GM19397 (cell line): ENCODE measurements at regions not wholly inside any gene's neighbourhood (a gene's known extent, or its start where the extent isn't known, plus 50 kb on each side); places are given as distances from the start of the nearest gene placed in this dataset.

ENCODE experiments used
- ATAC-seq: cut with Tn5 transposase; IDR thresholded peaks from one replicate; pipeline ENCODE4 v1.9.1; 2021; ENCODE audit warnings: mild to moderate bottlenecking, moderate library complexity; ENCODE audit not compliant: unreplicated experiment

- no peak for ATAC-seq
Measured at GRCh38 chr12:4223273-4223845, 50.2 kb upstream of the CCND2 start.

GRCh38 chr12:4221258-4221620 lies 52.3 kb upstream of the CCND2 start:
- ATAC-seq: no peak

DNA sequence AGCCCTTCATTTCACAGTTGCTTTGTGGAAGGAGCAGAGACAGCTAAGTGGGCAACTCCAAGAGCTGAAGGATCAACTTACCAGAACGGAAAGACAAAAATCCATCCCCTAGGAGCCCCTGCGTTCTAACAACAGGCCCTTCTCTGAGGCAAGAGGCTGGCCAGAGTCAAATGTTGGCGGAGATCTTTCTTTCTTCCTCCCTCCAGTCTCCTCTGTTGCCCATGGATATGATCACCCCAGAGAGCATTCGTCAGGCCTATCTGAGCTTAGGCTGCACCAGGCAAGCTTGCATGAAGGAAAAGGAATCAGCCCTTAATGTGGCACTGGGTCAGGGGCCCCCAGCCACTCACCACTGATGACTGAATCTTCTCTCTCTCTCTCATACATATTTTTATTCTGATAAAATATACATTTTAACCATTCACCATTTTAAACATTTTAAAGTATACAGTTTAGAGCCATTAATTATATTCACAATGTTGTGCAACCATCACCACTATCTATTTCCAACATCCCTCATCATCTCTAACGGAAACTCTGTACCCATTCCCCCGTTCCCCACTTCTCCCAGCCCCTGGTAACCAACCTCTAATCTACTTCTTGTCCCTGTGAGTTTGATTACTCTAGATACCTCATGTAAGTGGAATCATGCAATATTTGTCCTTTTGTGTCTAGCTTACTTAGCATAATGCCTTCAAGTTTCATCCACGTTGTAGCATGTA lies 52.9 kb upstream of the CCND2 start:
- no peak for ATAC-seq

DNA sequence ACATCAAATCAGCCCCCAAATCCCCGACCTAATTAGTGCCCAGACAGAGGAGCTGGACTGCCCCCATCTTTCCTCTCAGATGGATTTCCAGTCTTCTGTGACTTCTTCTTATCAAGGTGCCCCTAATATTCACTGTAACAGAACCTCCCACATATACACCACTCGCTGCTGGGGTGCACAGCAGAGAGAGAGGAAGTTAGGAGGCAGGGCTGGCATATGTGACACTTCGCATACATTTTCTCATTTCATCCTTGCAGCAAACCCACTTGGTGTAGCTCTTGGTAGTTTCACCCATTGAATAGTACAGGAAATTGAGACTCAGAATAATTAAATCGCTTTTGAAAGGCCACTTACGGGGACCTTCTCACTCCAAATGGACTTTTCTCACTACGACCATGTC lies 56.5 kb upstream of the CCND2 start:
- ATAC-seq: no peak

GRCh38 chr12:4216187-4216927 lies 57.2 kb upstream of the CCND2 start:
- ATAC-seq: no peak

DNA sequence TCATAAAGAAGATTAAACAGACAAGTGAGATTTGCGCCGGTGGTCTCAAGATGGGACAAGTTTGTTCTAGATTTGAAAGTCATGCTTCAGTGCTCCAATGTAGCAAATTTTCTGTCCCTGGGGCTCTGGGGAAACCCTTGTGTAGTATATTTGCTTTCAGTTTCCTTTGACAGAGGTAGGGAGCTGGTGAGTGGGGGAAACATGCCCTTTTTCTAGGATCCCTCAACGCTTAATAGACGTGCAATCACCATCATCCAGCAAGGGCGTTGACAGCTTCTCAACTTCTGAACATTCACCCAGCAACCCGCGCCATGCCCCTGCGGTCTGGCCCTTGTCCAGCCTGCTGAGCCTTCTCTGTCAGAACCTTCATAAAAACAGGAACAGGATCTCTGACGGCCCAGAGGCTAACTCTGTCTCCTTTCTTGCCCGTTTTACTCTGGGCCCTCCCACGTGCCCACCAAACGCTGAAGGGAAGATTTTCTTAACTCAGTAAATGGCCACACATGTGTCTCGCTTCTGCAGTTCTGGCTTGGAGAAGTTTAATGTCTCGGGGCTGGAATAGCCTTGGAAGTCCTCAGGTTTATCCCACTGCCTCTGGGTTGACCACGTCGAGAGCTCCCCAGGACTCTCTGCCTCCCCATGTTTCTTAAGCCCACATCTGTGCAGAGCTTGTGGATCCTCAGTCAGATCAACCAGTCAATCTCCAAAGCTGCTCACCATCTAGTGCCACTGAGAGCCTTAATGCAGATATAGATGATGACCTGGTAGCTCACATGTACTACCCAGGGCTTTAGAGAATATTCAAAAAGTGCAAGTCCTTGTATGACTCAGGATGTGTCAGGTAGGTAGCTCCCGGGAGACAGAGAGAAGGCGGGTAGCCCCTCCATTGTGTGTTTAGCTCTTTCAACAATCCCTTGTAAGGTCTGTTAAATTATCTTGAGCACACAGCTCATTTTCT lies 58.1 kb upstream of the CCND2 start:
- ATAC-seq: peak; percentile 58

DNA sequence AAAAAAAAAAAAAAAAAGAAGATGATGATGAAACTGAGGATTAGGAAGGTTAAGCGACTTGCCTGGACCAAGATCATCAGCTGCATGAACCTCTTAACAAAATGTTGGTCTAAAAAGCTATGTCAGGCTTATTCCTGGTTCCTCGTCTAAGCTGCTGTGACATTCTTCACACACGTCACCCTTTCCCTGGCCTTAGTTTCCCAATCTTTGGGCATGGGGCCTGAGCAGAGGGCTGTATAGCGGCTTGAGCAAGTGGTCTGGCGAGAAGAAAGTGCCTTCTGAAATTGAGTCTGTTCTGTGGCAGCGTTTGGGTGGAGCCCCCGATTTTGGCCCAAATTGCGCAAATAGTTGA lies 58.7 kb upstream of the CCND2 start:
- no peak for ATAC-seq

- no peak for ATAC-seq
Measured at GRCh38 chr12:4213471-4213870, 60.1 kb upstream of the CCND2 start.

DNA sequence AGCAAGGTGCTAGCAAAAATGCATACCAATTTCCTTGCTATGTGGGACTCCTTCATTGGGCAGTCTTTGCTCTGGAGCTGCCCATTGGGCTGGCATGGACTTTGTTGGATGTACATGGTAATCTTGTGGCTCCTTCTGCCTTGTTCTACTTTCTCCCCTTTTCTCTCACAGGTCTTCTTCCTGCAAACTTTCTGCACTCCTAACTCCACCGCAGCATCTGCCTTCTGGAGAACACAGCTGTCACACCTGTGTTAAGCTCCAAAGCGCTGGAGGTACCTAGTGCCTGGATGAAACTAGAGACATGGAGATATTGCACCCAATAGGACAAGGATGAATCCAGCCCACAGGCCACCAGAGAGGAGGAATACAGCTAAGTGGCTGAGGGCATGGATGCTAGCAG lies 60.7 kb upstream of the CCND2 start:
- no peak for ATAC-seq

DNA sequence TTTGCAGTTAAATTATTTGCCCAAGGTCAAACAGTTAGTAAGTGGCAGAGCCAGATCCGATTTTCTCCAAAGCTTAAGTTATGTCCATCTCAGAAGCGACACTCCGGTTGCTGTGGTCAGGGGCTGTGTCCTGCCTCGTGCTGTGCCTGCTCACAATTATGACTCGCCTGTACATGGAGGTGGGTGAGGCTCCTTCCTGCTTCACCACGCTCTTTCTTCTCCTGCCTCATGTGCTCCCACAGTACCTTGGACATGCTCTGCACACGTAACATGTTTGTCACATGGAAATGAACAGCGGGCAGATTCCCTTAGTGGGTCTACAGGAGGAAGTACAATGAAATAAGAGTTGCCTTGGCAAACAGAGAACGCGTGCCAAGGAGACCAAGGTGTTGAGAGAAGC lies 62.2 kb upstream of the CCND2 start:
- no peak for ATAC-seq

- no peak for ATAC-seq
Measured at GRCh38 chr12:4210183-4210582, 63.4 kb upstream of the CCND2 start.

DNA sequence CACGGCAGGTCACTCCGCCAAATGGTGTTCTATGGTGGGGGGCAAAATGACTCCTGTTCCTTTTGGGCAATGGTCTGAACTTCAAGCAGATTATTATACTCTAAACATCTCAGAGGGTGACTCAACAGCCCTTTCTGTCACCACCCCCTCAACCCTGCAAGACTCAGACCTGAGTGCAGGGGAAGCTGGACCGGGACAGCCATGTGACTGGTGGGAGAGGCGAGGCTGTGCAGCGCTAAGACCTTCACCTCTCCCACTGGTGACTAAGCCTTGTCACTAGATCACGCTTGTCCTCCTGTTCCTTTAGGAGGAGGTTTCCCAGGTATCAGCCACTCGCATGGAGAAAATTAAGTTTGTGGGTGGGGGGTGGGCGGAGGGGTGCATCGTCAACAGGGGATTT lies 67.1 kb upstream of the CCND2 start:
- no peak for ATAC-seq

DNA sequence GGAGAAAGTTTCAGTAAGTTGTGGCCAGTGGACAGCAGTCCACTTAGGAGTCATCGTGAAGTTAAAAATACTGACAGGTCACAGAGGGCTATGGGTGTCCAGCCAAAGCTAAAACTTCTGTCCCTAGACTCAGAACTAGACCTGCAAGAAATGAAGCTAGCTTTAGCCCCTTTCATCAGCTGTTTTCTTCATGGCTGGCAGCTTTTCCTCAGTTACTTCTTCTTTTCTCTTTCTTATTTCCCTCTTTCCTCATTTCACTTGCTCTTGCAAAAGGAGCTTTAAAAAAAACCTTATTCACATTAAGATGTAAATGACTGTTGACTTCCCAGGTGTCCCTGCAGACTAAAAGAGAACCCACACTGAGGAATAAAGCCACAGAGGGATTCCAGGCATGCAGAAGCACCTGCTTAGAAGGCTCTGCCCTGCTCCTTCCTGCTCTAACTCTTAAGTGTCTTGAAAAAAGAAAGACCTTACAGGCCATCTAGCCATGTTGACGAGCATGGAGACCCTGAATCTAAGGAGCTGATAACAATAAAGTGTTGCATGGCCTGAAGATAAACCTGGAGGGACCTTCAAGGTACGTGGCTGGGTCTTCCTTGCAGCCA lies 69.7 kb upstream of the CCND2 start:
- ATAC-seq: no peak

DNA sequence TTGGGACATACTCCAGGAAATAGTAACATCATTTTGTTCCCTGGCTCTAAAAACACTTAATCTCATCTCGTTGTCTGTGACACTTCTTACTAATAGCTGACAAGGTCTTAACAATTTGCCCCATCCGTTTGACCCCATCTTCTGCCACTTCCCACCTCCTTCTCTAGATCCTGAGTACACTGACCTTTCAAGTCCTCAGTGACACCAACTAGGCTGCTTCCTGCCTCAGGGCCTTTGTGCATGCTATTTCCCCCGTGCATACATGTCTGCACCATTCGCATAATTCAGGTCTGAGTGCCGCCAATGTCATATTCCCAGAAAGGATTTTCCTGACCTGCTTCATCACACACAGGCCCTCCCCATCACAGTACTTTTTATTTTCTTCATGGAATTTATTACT lies 70.6 kb upstream of the CCND2 start:
- no peak for ATAC-seq

DNA sequence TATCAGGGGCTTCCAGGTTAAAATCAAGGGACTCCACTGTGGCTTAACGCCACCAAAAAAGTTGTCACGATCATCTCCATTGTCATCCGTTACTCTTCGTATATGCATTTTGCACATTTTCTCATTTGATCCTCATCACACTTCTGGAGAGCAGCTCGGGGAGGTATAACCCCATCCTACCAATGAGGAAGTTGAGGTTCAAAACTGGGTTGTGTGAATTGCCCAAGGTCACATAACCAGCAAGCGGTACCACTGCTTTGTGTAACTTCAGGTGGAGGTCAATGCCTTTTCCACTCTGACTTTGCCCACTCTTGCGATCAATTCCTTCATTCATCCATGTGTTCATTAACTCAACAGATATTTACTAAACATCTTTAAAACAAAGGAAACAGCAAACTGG lies 71.1 kb upstream of the CCND2 start:
- no peak for ATAC-seq

DNA sequence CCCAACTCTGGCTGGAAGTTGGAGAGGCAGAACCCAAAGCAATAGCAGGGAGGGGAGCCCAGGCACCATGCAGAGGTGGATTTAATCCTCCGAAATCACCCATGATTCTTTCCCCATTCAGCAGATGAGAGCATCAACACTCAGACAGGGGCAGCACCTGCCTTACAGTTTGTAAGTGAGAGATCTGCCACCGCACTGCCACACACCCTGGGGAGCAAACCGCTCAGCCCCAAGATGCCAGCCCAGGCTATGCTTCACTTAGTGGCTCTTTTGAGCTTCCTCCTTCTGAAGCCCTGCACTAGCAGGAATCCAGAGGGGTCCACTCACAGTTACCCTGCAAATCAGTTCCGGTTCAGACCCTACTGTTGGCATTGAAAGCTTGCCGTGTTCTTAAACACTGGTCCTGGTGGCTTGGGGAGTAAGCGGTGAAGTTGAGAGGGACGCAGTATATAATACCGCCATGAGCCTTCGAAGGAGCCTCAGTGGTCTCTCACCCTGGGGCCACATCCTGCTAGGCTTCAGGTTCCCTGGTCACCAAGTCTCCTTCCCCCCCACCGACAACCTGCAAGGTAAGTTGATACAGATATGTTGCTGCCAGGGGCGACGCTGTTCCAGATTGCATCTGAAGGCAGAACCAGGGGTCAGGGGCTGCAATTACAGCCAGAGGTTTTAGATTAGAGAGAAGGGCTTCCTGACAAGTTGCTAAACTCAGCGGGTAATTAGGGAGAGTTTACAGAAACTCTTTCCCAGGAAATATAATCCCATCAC lies 72.0 kb upstream of the CCND2 start:
- no peak for ATAC-seq

GRCh38 chr12:4197922-4198763 lies 75.4 kb upstream of the CCND2 start:
- ATAC-seq: no peak

DNA sequence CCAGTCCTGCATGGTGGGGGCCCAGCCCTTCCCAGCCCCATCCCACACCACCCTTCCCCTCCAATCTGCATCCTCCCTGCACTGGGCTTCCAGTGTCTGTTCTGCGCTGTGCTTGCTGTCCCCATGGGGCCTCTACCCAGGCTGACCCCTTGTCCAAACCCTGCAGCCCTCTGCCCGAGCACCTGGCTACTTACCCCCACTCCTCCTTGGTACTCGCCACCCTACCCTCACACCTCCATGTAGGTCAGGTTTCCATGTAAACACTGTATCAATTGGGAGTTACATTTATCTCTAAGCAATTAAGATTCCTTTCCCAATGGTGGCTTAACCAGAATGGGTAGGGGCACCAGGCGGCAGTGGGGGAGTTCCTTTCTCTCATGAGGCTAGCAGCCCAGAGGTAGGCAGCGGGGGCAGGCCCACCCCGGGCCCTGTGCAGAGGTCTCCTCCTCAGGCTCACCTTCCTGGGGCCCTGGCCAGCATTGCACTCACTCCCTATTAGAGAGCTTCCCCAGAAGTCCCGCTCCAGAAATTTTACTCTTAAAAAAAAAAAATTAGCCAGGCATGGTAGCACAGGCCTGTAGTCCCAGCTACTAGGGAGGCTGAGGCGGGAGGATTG lies 76.6 kb upstream of the CCND2 start:
- ATAC-seq: no peak

- no peak for ATAC-seq
Measured at GRCh38 chr12:4194668-4195067, 78.9 kb upstream of the CCND2 start.
